Erythroblast (primary cell): ENCODE measurements at regions not wholly inside any gene's neighbourhood (a gene's known extent, or its start where the extent isn't known, plus 50 kb on each side); places are given as distances from the start of the nearest gene placed in this dataset.

ENCODE experiments used
- GATA1 ChIP-seq: IDR thresholded peaks from 2 replicates; pipeline ENCODE4 v1.6.1; 2011; ENCODE audit warnings: low read depth, mild to moderate bottlenecking, control low read depth, low read length, moderate library complexity
- POLR2A ChIP-seq: IDR thresholded peaks from 2 replicates; pipeline ENCODE4 v1.6.1; 2011; ENCODE audit warnings: mild to moderate bottlenecking, low read length

- TF ChIP-seq GATA1 (no peak), POLR2A (no peak)
These were observed 407.2 kb upstream of the LMCD1 start for GRCh38 chr3:8094415-8094814.
